DND-41 (cell line): ENCODE measurements at regions not wholly inside any gene's neighbourhood (a gene's known extent, or its start where the extent isn't known, plus 50 kb on each side); places are given as distances from the start of the nearest gene placed in this dataset.

Experiments
- ATAC-seq: fragments of 200-7000 bp; cut with Tn5 transposase; 3 replicates; pipeline ENCODE4 v1.9.1; 2021; ENCODE audit warnings: low read depth; ENCODE audit not compliant: insufficient read depth
- DNase-seq: peaks from one replicate; pipeline ENCODE4 v3.0.0-alpha.2; 2020
- H2AFZ ChIP-seq: 2 replicates; pipeline ENCODE4 v1.6.0; 2012; ENCODE audit warnings: low read depth, low read length
- H3K27ac ChIP-seq: 2 replicates; pipeline ENCODE4 v1.5.1; 2012; ENCODE audit warnings: low read length, inconsistent platforms
- H3K27me3 ChIP-seq: fragments of 200-600 bp; sonication (generic); 2 replicates; pipeline ENCODE4 v1.6.0; 2012; ENCODE audit warnings: low read length, mild to moderate bottlenecking, inconsistent platforms; ENCODE audit not compliant: insufficient read depth, poor library complexity
- H3K36me3 ChIP-seq: 2 replicates; pipeline ENCODE4 v1.5.1; 2012; ENCODE audit warnings: low read length, inconsistent platforms; ENCODE audit not compliant: insufficient read depth
- H3K4me1 ChIP-seq: 2 replicates; pipeline ENCODE4 v1.5.1; 2012; ENCODE audit warnings: mild to moderate bottlenecking, low read length; ENCODE audit not compliant: insufficient read depth
- H3K4me2 ChIP-seq: 2 replicates; pipeline ENCODE4 v1.6.0; 2012; ENCODE audit warnings: mild to moderate bottlenecking, moderate library complexity, low read length, inconsistent platforms; ENCODE audit not compliant: insufficient read depth
- H3K4me3 ChIP-seq, 2 experiments: fragments of 200-600 bp in 1 of 2; shearing (Covaris generic) in 1 of 2; 2 replicates each; pipeline ENCODE4 v1.5.1; 2012 to 2016; ENCODE audit warnings: inconsistent platforms in 2 of 2, low read length in 2 of 2, mild to moderate bottlenecking in 2 of 2, low read depth in 1 of 2, moderate library complexity in 1 of 2
- H3K79me2 ChIP-seq: 2 replicates; pipeline ENCODE4 v1.6.0; 2012; ENCODE audit warnings: low read length, inconsistent platforms; ENCODE audit not compliant: insufficient read depth
- H3K9ac ChIP-seq: 2 replicates; pipeline ENCODE4 v1.6.0; 2012; ENCODE audit warnings: low read depth, mild to moderate bottlenecking, inconsistent platforms, low read length, moderate library complexity
- H3K9me3 ChIP-seq: 2 replicates; pipeline ENCODE4 v1.5.1; 2012; ENCODE audit warnings: low read length, moderate library complexity, mild to moderate bottlenecking, inconsistent platforms; ENCODE audit not compliant: insufficient read depth, severe bottlenecking
- H4K20me1 ChIP-seq: 2 replicates; pipeline ENCODE4 v1.6.0; 2012; ENCODE audit warnings: low read length; ENCODE audit not compliant: insufficient read depth
- EZH2 ChIP-seq: IDR thresholded peaks from 3 replicates; pipeline ENCODE4 v1.6.1; 2012; ENCODE audit warnings: borderline replicate concordance, low read depth, mild to moderate bottlenecking, moderate library complexity, low read length, inconsistent platforms; ENCODE audit not compliant: severe bottlenecking
- TF ChIP-seq, protein P1 (sequence below): IDR thresholded peaks from 2 replicates; pipeline ENCODE4 v1.5.1; 2012; ENCODE audit warnings: borderline replicate concordance, low read length, moderate library complexity, mild to moderate bottlenecking; ENCODE audit not compliant: poor library complexity, severe bottlenecking; ENCODE audit errors: extremely low read depth

DNA sequence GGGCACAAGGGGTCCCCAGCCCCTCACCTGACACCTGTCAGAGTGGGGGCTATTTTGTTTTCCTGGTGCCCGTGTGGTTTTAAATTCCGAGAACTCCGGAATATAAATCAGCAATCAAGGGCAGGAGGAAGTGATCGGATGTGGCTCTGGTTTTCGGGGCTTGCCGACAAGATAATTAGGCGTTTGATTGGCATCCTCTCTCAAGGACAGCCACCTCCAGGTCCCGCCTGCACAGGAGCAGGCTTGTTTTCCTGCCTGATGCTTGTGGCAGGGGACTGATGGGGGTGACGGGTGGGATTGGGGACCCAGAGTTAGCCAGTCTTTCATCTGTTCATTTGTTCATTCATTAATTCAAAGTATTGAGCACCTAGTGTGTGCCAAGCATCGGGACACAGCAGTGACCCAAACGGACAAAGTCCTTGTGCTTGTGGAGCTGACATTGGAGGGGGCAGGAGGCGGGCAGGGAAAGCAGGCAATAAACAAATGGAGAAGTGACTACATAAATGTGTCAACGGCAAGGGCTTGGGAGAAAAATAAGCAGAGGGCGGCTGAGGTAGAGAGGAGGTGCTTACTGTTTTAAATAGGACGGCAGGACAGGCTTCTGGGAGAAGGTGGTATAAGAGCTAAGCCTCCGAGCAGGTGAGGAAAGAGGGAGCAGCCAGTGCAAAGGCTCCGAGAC is 166.5 kb downstream of the PHETA1 start:
- ATAC-seq (no peak), DNase-seq (no peak)
- no peak overlapping the region for H3K9ac ChIP-seq
- H4K20me1 ChIP-seq, result 0 out of 2 replicates have a peak, but pooled peaks cover 4% of the 10 kb centered on the region
- H3K27ac ChIP-seq, result no peak overlapping the region
- no peaks in the 10 kb centered on the region for H3K9me3 ChIP-seq
- H3K4me1 ChIP-seq, result no peaks in the 10 kb centered on the region
- TF ChIP-seq, protein P1, sequence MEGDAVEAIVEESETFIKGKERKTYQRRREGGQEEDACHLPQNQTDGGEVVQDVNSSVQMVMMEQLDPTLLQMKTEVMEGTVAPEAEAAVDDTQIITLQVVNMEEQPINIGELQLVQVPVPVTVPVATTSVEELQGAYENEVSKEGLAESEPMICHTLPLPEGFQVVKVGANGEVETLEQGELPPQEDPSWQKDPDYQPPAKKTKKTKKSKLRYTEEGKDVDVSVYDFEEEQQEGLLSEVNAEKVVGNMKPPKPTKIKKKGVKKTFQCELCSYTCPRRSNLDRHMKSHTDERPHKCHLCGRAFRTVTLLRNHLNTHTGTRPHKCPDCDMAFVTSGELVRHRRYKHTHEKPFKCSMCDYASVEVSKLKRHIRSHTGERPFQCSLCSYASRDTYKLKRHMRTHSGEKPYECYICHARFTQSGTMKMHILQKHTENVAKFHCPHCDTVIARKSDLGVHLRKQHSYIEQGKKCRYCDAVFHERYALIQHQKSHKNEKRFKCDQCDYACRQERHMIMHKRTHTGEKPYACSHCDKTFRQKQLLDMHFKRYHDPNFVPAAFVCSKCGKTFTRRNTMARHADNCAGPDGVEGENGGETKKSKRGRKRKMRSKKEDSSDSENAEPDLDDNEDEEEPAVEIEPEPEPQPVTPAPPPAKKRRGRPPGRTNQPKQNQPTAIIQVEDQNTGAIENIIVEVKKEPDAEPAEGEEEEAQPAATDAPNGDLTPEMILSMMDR, result no peak
- no peak for TF ChIP-seq EZH2
- no peaks in the 10 kb centered on the region for H3K27me3 ChIP-seq
- no peak overlapping the region for H3K4me3 ChIP-seq
- H3K4me2 ChIP-seq, result no peak overlapping the region
- H3K79me2 ChIP-seq, result no peaks in the 10 kb centered on the region
- no peak overlapping the region for H2AFZ ChIP-seq
- H3K36me3 ChIP-seq, result no peaks in the 10 kb centered on the region

DNA sequence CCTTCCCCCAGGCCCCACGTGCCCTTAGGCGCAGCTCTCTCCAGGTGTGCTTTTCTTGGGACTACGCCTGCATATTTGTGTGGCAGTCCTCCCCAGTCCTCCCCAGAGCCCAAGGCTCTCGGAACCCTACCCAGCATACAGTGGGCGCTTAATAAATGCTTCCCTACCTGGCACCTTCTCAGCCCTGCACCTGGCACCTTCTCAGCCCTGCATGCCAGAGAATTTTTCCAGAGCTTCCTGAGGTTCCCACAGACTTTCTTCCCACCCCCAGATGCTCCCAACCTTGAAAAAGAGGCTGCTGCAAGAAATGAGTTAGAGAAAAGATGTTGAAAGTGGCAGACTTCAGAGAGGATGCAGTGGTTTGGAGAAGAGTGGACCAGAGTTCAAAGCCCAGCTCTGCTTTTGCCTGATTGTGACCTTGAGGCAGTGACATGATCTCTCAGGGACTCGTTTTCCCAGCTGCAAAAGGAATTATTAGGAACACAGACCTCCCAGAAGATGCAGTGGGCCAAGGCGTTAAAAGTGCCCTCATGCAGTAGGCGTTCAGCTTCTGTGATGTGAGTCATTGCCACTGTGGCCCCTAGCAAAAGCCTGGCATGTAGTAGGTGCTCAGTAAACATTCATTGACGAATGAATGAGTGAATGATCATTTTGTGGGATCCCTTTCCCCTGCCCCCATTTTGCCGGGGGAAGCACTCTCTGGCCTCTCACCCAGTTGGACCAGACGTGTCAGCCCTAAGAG is 167.2 kb downstream of the PHETA1 start:
- Histone ChIP-seq H3K9ac (no peak overlapping the region), H4K20me1 (0 out of 2 replicates have a peak, but pooled peaks cover 4% of the 10 kb centered on the region)
- TF ChIP-seq, protein P1, result no peak
- TF ChIP-seq EZH2, result no peak

DNA sequence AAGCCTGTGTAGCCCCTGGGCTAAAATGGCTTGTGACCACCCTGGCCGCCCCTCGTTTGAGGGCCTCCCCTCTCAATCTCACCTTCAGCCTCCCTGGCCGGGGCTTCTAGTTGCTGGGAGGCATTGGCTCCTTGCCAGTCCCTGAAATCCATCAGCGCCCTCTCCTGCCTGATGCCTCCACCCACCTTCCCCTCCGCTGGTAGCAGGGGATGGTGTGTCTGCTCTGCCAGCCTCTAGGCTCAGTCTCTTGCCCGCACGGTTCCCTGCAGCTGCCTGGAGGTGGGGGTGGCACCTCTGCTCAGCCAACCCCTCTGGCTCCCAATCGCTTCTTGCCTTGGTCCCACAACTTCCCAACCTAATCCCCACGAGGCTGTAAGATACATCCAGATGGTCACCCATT is 167.9 kb downstream of the PHETA1 start:
- Histone ChIP-seq H3K9ac (no peak overlapping the region), H3K4me1 (no peaks in the 10 kb centered on the region), H4K20me1 (0 out of 2 replicates have a peak, but pooled peaks cover 4% of the 10 kb centered on the region), H3K4me2 (no peak overlapping the region), H3K9me3 (no peaks in the 10 kb centered on the region), H3K27me3 (peaks cover 7% of the 10 kb centered on the region), H3K4me3 (no peak overlapping the region), H2AFZ (no peak overlapping the region), H3K79me2 (no peaks in the 10 kb centered on the region), H3K36me3 (no peaks in the 10 kb centered on the region), H3K27ac (no peak overlapping the region)
- DNase-seq (no peak), ATAC-seq (no peak)
- TF ChIP-seq, protein P1, result no peak
- TF ChIP-seq EZH2, result no peak

More for the DNA sequence above, 167.2 kb downstream of the PHETA1 start:
- H3K4me1 ChIP-seq, result no peaks in the 10 kb centered on the region
- H3K27ac ChIP-seq, result no peak overlapping the region
- H3K27me3 ChIP-seq, result peaks cover 4% of the 10 kb centered on the region
- H2AFZ ChIP-seq, result no peak overlapping the region
- H3K79me2 ChIP-seq, result no peaks in the 10 kb centered on the region
- ATAC-seq (no peak), DNase-seq (no peak)
- no peak overlapping the region for H3K4me2 ChIP-seq
- H3K4me3 ChIP-seq, result no peak overlapping the region
- H3K36me3 ChIP-seq, result no peaks in the 10 kb centered on the region
- no peaks in the 10 kb centered on the region for H3K9me3 ChIP-seq
